ENCODE measurements at regions not wholly inside any gene's neighbourhood (a gene's known extent, or its start where the extent isn't known, plus 50 kb on each side); places are given as distances from the start of the nearest gene placed in this dataset.

- no peak for TF ChIP-seq CTCF (optimal IDR thresholded peaks at IDR 0.05 in 1 of 3, IDR thresholded peaks at IDR 0.05 in 1 of 3, conservative IDR thresholded peaks at IDR 0.05 in 1 of 3; ENCODE audit: extremely low read depth in 1 of 3, insufficient read depth in 2 of 3, low read length in 3 of 3)
- no peak for TF ChIP-seq EZH2 (IDR thresholded peaks at IDR 0.05; ENCODE audit: low read length)
These were observed 198.9 kb downstream of the ADAMTS15 start for GRCh38 chr11:130647371-130647770.
